PC-9 (cell line): ENCODE measurements at regions not wholly inside any gene's neighbourhood (a gene's known extent, or its start where the extent isn't known, plus 50 kb on each side); places are given as distances from the start of the nearest gene placed in this dataset.

ENCODE experiments used
- EZH2 ChIP-seq: fragments of 200-600 bp; sonication (generic); IDR thresholded peaks from 2 replicates; pipeline ENCODE4 v1.8.0; 2017; ENCODE audit warnings: antibody characterized with exemption, low read depth
- TF ChIP-seq, protein P1 (sequence below): fragments of 200-600 bp; sonication (generic); conservative IDR thresholded peaks from 2 replicates; pipeline ENCODE4 v1.6.1; 2017; ENCODE audit warnings: mixed run types, antibody characterized with exemption, mild to moderate bottlenecking, moderate library complexity

DNA sequence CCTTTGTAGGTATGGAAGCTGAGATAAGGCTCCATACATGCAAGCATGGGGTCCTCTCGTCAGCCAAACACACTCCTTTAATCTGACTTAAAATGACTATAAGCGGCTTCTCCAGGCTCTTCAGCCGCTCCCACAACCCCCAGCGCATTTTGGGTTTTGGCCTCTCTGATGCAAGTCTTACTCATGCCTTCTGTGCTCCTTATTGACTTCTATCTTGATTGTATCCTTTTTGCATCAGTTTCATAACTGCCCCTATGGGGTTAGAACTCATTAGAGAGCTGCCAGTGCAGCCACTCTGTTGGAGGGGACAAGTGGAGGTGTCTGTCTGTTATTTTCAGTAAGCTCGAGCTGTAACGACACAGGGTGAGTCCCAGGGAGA lies 70.1 kb upstream of the TAB2 start:
- TF ChIP-seq, protein P1, sequence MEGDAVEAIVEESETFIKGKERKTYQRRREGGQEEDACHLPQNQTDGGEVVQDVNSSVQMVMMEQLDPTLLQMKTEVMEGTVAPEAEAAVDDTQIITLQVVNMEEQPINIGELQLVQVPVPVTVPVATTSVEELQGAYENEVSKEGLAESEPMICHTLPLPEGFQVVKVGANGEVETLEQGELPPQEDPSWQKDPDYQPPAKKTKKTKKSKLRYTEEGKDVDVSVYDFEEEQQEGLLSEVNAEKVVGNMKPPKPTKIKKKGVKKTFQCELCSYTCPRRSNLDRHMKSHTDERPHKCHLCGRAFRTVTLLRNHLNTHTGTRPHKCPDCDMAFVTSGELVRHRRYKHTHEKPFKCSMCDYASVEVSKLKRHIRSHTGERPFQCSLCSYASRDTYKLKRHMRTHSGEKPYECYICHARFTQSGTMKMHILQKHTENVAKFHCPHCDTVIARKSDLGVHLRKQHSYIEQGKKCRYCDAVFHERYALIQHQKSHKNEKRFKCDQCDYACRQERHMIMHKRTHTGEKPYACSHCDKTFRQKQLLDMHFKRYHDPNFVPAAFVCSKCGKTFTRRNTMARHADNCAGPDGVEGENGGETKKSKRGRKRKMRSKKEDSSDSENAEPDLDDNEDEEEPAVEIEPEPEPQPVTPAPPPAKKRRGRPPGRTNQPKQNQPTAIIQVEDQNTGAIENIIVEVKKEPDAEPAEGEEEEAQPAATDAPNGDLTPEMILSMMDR: no peak
- TF ChIP-seq EZH2: no peak
